ENCODE measurements at regions not wholly inside any gene's neighbourhood (a gene's known extent, or its start where the extent isn't known, plus 50 kb on each side); places are given as distances from the start of the nearest gene placed in this dataset.

DNA sequence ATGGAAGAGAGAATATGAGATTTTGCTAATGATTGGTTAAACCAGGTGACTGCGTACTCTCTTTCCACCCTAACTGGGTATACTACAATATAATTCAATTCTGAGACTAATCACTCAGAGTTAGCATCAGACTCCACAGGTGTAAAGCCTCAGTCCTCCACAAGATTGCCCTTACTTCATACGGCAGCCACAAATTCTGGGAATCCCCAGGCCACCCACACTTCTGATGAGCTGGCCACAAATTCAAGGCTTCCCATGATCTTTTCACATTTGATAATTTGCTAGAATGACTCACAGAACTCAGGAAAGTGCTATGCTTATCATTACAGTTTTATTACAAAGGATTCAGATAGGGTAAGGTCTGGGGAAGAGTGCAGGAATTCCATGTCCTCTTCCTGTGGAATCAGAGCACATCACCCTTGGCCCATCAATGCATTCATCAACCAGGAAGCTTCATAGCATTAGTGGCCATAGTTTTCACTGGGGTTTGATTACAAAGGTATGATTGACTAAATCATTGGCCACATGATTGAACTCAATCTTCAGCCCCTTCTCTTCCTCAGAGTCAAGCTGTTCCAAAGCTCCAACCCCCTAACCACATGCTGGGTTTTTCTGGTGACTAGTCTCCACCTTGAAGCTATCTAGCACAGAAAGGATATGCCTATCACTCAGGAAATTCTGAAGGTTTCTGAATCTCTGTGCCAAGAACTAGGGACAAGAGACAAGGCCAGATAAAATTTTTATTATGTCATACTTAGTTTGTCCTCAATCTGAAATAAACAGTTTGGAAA is 131.7 kb downstream of the HHIPL2 start:
- ATAC-seq (ENCODE audit: low FRiP score) (no peak), DNase-seq (ENCODE audit: low spot score) (no peak)
- no peak for TF ChIP-seq CTCF (IDR thresholded peaks at IDR 0.05)

DNA sequence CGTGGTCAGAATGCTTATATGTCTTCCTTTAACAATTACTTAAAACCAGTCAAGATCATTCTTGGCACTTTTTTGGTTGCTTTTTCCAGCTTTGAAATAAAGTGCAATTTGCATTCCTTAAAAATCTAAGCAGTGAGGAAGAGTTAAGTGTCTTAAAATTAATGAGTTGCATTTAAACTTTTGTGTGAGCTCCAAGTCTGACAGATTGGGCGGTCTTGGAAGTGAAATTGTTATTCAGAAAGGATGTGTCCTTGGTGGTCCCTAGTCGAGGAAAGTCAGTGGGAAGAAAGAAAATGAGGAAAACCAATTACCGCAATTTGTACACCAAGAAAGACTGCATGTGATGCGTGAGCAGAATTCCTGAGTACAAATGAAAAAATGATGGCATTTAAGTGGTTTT is 132.5 kb downstream of the HHIPL2 start:
- DNase-seq (ENCODE audit: low spot score), result no peak
- TF ChIP-seq CTCF (IDR thresholded peaks at IDR 0.05), result no peak
- no peak for ATAC-seq (ENCODE audit: low FRiP score)

GRCh38 chr1:222413991-222414549 is 133.8 kb downstream of the HHIPL2 start:
- no peak for ATAC-seq (ENCODE audit: low FRiP score)
- no peak for DNase-seq (ENCODE audit: low spot score)
- no peak for TF ChIP-seq CTCF (IDR thresholded peaks at IDR 0.05)

DNA sequence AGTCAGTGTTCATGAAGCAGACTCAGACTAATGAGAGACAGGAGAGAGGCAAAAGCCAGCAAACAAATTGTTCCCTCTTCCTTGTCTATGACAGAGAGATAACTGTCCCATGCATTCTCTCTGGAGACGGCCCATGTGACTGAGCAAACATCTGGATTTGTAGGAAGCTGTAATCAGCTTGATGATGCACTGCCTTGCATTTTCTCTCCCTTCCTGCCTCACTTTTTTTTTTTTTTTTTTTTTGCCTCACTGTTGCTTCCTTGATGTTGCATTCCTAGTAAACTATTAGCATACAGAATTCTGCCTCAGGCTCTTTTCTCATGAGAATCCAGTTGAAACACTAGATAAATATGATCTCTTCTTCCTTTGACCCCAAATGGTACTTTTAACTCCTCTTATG is 134.5 kb downstream of the HHIPL2 start:
- DNase-seq (ENCODE audit: low spot score) (no peak), ATAC-seq (ENCODE audit: low FRiP score) (no peak)
- TF ChIP-seq CTCF (IDR thresholded peaks at IDR 0.05), result no peak

DNA sequence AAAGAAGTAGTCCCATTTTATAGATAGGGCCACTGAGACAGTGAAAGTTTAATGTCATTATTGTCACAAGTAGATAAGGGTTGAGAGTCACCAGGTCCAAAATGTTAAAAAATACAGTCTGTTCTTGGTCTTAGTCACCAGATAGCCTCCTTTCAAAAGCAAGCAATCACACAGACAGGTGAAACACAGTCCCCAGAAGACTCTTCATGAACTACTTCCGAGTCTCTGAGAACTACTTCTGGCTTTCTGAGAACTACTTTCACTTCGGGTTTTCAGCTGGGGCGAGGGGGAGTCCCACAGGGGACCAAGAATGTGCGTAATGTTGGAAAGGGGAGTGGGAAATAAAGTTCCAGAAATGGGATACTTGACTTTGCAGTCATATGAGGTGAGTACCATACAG is 143.2 kb downstream of the HHIPL2 start:
- no peak for TF ChIP-seq CTCF (IDR thresholded peaks at IDR 0.05)
- DNase-seq (ENCODE audit: low spot score), result no peak
- ATAC-seq (ENCODE audit: low FRiP score), result no peak

- no peak for DNase-seq (ENCODE audit: low spot score)
- TF ChIP-seq CTCF (IDR thresholded peaks at IDR 0.05), result no peak
- ATAC-seq (ENCODE audit: low FRiP score), result no peak
Measured at GRCh38 chr1:222399197-222399596, 148.7 kb downstream of the HHIPL2 start.

DNA sequence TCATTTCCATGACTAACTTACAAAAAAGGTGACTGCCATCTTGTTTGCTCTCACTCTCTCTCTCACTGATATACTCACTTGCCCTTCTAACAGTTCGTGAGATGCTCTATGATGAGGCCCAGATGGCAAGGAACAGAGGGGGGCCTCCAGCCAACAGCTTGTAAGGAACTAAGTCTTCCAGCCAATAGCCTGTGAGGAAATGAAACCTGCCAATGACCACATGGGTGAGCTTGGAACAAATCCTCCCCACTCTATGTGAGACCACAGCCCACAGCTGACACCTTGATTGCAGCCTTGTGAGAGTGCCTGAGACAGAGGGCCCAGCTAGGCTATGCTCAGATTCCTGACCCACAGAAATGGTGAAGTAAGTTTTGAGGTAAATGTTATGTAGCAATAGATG is 153.7 kb downstream of the HHIPL2 start:
- TF ChIP-seq CTCF (IDR thresholded peaks at IDR 0.05), result no peak
- DNase-seq (ENCODE audit: low spot score), result no peak
- no peak for ATAC-seq (ENCODE audit: low FRiP score)

Data from omental fat pad (tissue), 3 donors.